HepG2 (cell line): ENCODE measurements at regions not wholly inside any gene's neighbourhood (a gene's known extent, or its start where the extent isn't known, plus 50 kb on each side); places are given as distances from the start of the nearest gene placed in this dataset.

ENCODE experiments used
- ATAC-seq: fragments of 200-7000 bp; cut with Tn5 transposase; 3 replicates; pipeline ENCODE4 v1.9.1; 2020; ENCODE audit warnings: mild to moderate bottlenecking, moderate library complexity
- BruUV-seq: library from RNA; stranded (reverse); fragments of 400-500 nt; replicated peaks from 2 replicates; lab custom pipeline; 2021; lab: Mats Ljungman, UMichigan
- CTCF ChIA-PET: fragments of 300-600 bp; formaldehyde crosslinking; extraction: SDS; loops from one replicate; lab custom pipeline; 2021; ENCODE audit warnings: low total read pairs, inconsistent platforms, low intra/inter-chr PET ratio; lab: Yijun Ruan, JAX
- POLR2A ChIA-PET: fragments of 350-600 bp; sonication (Branson Sonifier 250); formaldehyde crosslinking; loops from one replicate; lab custom pipeline; 2020; ENCODE audit warnings: antibody characterized with exemption, inconsistent platforms; lab: Yijun Ruan, JAX
- DNase-seq: peaks from one replicate; pipeline ENCODE4 v3.0.0-alpha.2; 2015; ENCODE audit warnings: low spot score
- FAIRE-seq: peaks from 3 replicates; lab custom pipeline; 2011; peaks lifted over from hg19 to GRCh38; lab: Jason Lieb, UNC
- H2AFZ ChIP-seq: one replicate; pipeline ENCODE4 v1.6.1; 2011; ENCODE audit warnings: low read length, inconsistent platforms
- H3K27ac ChIP-seq: fragments of 300-600 bp; 3 replicates; pipeline ENCODE4 v1.8.0; 2011; ENCODE audit warnings: mixed run types, mild to moderate bottlenecking, mixed read lengths, low read length, inconsistent platforms; ENCODE audit not compliant: insufficient read depth; ENCODE audit errors: extremely low read length
- H3K27me3 ChIP-seq, 2 experiments: fragments of 200-600 bp in 1 of 2; 2 replicates in 1 of 2; 3 replicates in 1 of 2; pipeline versions ENCODE4 v1.6.0 to v1.8.0; 2011; ENCODE audit warnings: low read length in 2 of 2, mild to moderate bottlenecking in 2 of 2, moderate library complexity in 2 of 2, inconsistent platforms in 1 of 2; ENCODE audit not compliant: insufficient read depth in 2 of 2, control insufficient read depth in 1 of 2
- H3K36me3 ChIP-seq, 2 experiments: fragments of 200-600 bp in 1 of 2; replicated peaks in 1 of 2; 2 replicates in 1 of 2; 3 replicates in 1 of 2; pipeline versions ENCODE4 v1.5.1 to v1.8.0; 2011; ENCODE audit warnings: low read length in 2 of 2, inconsistent platforms in 1 of 2; ENCODE audit not compliant: insufficient read depth in 2 of 2, control insufficient read depth in 1 of 2
- H3K4me1 ChIP-seq: 2 replicates; pipeline ENCODE4 v1.5.1; 2012; ENCODE audit warnings: low read length, inconsistent platforms; ENCODE audit not compliant: insufficient read depth
- H3K4me2 ChIP-seq: 2 replicates; pipeline ENCODE4 v1.6.0; 2011; ENCODE audit warnings: low read depth, low read length, inconsistent platforms
- H3K4me3 ChIP-seq, 3 experiments: fragments of 200-600 bp in 1 of 3; sonication (generic), shearing (Covaris generic) in 1 of 3; replicated peaks in 1 of 3; 2 replicates each; pipeline ENCODE4 v1.5.1; 2011 to 2016; ENCODE audit warnings: low read length in 3 of 3, inconsistent platforms in 2 of 3, low read depth in 2 of 3, mild to moderate bottlenecking in 2 of 3, control low read depth in 1 of 3, mixed read lengths in 1 of 3; ENCODE audit not compliant: insufficient read depth in 1 of 3
- H3K79me2 ChIP-seq: one replicate; pipeline ENCODE4 v1.6.1; 2011; ENCODE audit warnings: low read length, inconsistent platforms; ENCODE audit not compliant: insufficient read depth
- H3K9ac ChIP-seq: 2 replicates; pipeline ENCODE4 v1.6.0; 2011; ENCODE audit warnings: mild to moderate bottlenecking, low read depth, low read length, inconsistent platforms; ENCODE audit not compliant: insufficient read depth
- H3K9me3 ChIP-seq: 2 replicates; pipeline ENCODE4 v1.5.1; 2012; ENCODE audit warnings: mild to moderate bottlenecking, low read length
- H4K20me1 ChIP-seq: 2 replicates; pipeline ENCODE4 v1.6.0; 2011; ENCODE audit warnings: inconsistent platforms, mild to moderate bottlenecking, low read length, moderate library complexity; ENCODE audit not compliant: insufficient read depth
- ATM ChIP-seq: fragments of 450-650 bp; IDR thresholded peaks from 2 replicates; pipeline ENCODE4 v1.7.1; 2017; ENCODE audit warnings: mild to moderate bottlenecking, borderline replicate concordance
- FOXJ3 ChIP-seq: sonication (generic); formaldehyde crosslinking; IDR thresholded peaks from 2 replicates; pipeline ENCODE4 v1.4.0; 2020; ENCODE audit warnings: missing genetic modification reagents, mild to moderate bottlenecking, borderline replicate concordance
- FOXK2 ChIP-seq: fragments of 450-650 bp; IDR thresholded peaks from 2 replicates; pipeline ENCODE4 v1.6.1; 2016
- GATAD1 ChIP-seq: IDR thresholded peaks from 2 replicates; pipeline ENCODE4 v1.6.1; 2016; ENCODE audit warnings: missing genetic modification reagents, missing compliant biosample characterization
- KDM4B ChIP-seq: sonication (generic); formaldehyde crosslinking; IDR thresholded peaks from 2 replicates; pipeline ENCODE4 v1.4.0; 2020; ENCODE audit warnings: missing genetic modification reagents
- MIXL1 ChIP-seq: IDR thresholded peaks from 2 replicates; pipeline ENCODE4 v1.6.1; 2016
- SOX13 ChIP-seq, 3 experiments: fragments of 450-650 bp in 1 of 3; sonication (generic) in 1 of 3; formaldehyde crosslinking in 1 of 3; IDR thresholded peaks in 2 of 3; conservative IDR thresholded peaks in 1 of 3; 2 replicates each; pipeline versions ENCODE4 v1.5.0 to v1.6.1; 2016 to 2020; ENCODE audit warnings: antibody characterized with exemption in 1 of 3, mild to moderate bottlenecking in 1 of 3, missing compliant biosample characterization in 1 of 3, missing genetic modification reagents in 1 of 3, moderate library complexity in 1 of 3
- SP4 ChIP-seq: sonication (generic); formaldehyde crosslinking; IDR thresholded peaks from 2 replicates; pipeline ENCODE4 v1.8.1; 2023; ENCODE audit warnings: mild to moderate bottlenecking, missing genetic modification reagents
- SYNCRIP ChIP-seq: fragments of 200-400 bp; formaldehyde crosslinking; IDR thresholded peaks from 2 replicates; pipeline ENCODE4 v1.6.1; 2018; ENCODE audit warnings: mild to moderate bottlenecking, low read depth, low read length; ENCODE audit not compliant: insufficient read depth
- TEAD3 ChIP-seq: optimal IDR thresholded peaks from 2 replicates; pipeline ENCODE3; 2016; ENCODE audit warnings: borderline replicate concordance
- YEATS4 ChIP-seq: sonication (generic); formaldehyde crosslinking; IDR thresholded peaks from 2 replicates; pipeline ENCODE4 v1.4.0; 2020; ENCODE audit warnings: missing genetic modification reagents, borderline replicate concordance
- YY1 ChIP-seq: IDR thresholded peaks from 2 replicates; pipeline ENCODE4 v1.6.1; 2011; ENCODE audit warnings: low read length, low read depth, moderate library complexity, mild to moderate bottlenecking; ENCODE audit not compliant: insufficient read depth, insufficient replicate concordance
- ZMAT5 ChIP-seq: sonication (generic); formaldehyde crosslinking; IDR thresholded peaks from 2 replicates; pipeline ENCODE4 v1.5.0; 2020; ENCODE audit warnings: mild to moderate bottlenecking, low read depth, missing genetic modification reagents, borderline replicate concordance
- ZNF24 ChIP-seq: fragments of 450-650 bp; IDR thresholded peaks from 2 replicates; pipeline ENCODE4 v1.6.1; 2017; ENCODE audit warnings: antibody characterized with exemption, mild to moderate bottlenecking
- ZNF264 ChIP-seq: sonication (generic); formaldehyde crosslinking; IDR thresholded peaks from 2 replicates; pipeline ENCODE4 v1.4.0; 2020; ENCODE audit warnings: missing genetic modification reagents
- ZNF343 ChIP-seq: sonication (generic); formaldehyde crosslinking; IDR thresholded peaks from 2 replicates; pipeline ENCODE4 v1.4.0; 2020; ENCODE audit warnings: mild to moderate bottlenecking, missing genetic modification reagents
- ZNF660 ChIP-seq: sonication (generic); formaldehyde crosslinking; IDR thresholded peaks from 2 replicates; pipeline ENCODE4 v1.5.1; 2020; ENCODE audit warnings: mild to moderate bottlenecking, low read depth, missing genetic modification reagents, borderline replicate concordance
- ZSCAN29 ChIP-seq: sonication (generic); formaldehyde crosslinking; conservative IDR thresholded peaks from 2 replicates; pipeline ENCODE4 v1.4.0; 2020; ENCODE audit warnings: mild to moderate bottlenecking, missing genetic modification reagents
- WGBS: methylation state at CpG from one replicate; pipeline ENCODE4 v1.1.6; 2017; ENCODE audit warnings: low lambda C conversion rate; 5-methylcytosine and 5-hydroxymethylcytosine counted together
- in situ Hi-C: cut with HindIII; loops from 2 replicates; pipeline ENCODE4 v1.10.0; 2017; ENCODE audit warnings: low pct_unique_long_range_greater_than_20kb; ENCODE audit not compliant: extremely low pct_ligation_motif_present
- intact Hi-C: fragments of 100-400 bp; cut with micrococcal nuclease; formaldehyde crosslinking; loops from one replicate; pipeline ENCODE4 v1.10.0; 2022; ENCODE audit not compliant: unreplicated experiment
- TF ChIP-seq, protein P1 (sequence below): sonication (generic); formaldehyde crosslinking; conservative IDR thresholded peaks from 2 replicates; pipeline ENCODE4 v1.4.0; 2020; ENCODE audit warnings: missing genetic modification reagents

DNA sequence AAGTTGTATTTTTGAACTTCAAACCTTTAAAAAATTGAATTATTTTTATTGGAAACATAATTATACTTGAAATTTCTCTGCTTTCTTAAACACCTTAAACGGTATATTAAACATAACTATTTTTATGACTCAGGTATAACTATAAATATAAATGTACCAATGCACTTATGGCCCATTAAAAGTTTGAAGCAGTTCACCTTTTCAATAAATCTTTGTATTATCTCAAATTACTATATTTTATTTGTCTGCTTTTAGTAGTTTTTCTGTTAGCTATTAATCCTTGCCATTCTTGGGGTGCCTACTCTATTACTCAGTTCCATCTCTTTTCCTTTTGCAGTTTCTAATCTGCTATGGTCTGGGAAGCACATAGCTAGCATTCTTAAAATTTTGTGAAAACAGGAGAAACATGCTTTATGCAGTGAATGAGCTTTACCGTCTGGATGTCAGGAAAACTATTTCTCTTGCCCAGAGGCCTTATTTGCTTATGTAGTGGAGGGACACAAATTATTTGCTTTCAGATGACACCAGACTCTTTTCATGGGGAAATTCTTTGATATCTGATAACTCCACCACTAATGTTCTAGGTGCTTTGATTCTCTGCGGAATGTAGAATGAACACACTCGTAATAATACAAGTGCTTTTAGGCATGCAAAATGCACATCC is 378.9 kb upstream of the CITED2 start:
- no peak for TF ChIP-seq ZSCAN29 (CRISPR knock-in tag)
- peak; percentile 32 for TF ChIP-seq TEAD3
- TF ChIP-seq SOX13 (IDR thresholded peaks at IDR 0.05) = no peak
- TF ChIP-seq SOX13 (CRISPR knock-in tag; conservative IDR thresholded peaks at IDR 0.05 in 1 of 2, IDR thresholded peaks at IDR 0.05 in 1 of 2) = peak in 1 of 2 experiments; percentile 26; a peak in 1 of 4 replicates
- no peak for TF ChIP-seq ZNF24
- peak; percentile 71 for DNase-seq
- H3K4me3 ChIP-seq = no peak overlapping the region
- ChIA-PET CTCF (no interaction called here), POLR2A (no interaction called here)
- no peaks in the 10 kb centered on the region for H4K20me1 ChIP-seq
- peaks cover 48% of the 10 kb centered on the region for H3K4me1 ChIP-seq
- peak; percentile 62 for ATAC-seq
- FAIRE-seq = no peak
- H3K27ac ChIP-seq = no peak overlapping the region
- no peak overlapping the region for H3K4me2 ChIP-seq
- H2AFZ ChIP-seq = no peak overlapping the region
- intact Hi-C loops (no loop called here), in situ Hi-C loops (no loop called here)
- no peaks in the 10 kb centered on the region for H3K79me2 ChIP-seq
- H3K9me3 ChIP-seq = no peaks in the 10 kb centered on the region
- no TSS peak for BruUV-seq
- no peak overlapping the region for H3K9ac ChIP-seq
- 8% methylated on average over 4 of the region's 4 CpGs for WGBS
- H3K27me3 ChIP-seq = no peaks in the 10 kb centered on the region
- no peaks in the 10 kb centered on the region for H3K36me3 ChIP-seq

- Histone ChIP-seq H2AFZ (no peak overlapping the region), H4K20me1 (no peaks in the 10 kb centered on the region), H3K4me1 (peaks cover 48% of the 10 kb centered on the region), H3K4me3 (no peak overlapping the region), H3K9me3 (no peaks in the 10 kb centered on the region), H3K27ac (no peak overlapping the region), H3K27me3 (no peaks in the 10 kb centered on the region), H3K4me2 (no peak overlapping the region), H3K79me2 (no peaks in the 10 kb centered on the region), H3K9ac (no peak overlapping the region), H3K36me3 (no peaks in the 10 kb centered on the region)
- ChIA-PET CTCF (no interaction called here), POLR2A (no interaction called here)
- WGBS = 27% methylated on average over 2 of the region's 2 CpGs
- intact Hi-C loops = no loop called here
- DNase-seq (no peak), FAIRE-seq (no peak), ATAC-seq (no peak)
- in situ Hi-C loops = no loop called here
- BruUV-seq = no TSS peak
- no peak for TF ChIP-seq ZNF660
- TF ChIP-seq MIXL1 (CRISPR knock-in tag) = no peak
- TF ChIP-seq SYNCRIP = no peak
- no peak for TF ChIP-seq ATM
- TF ChIP-seq GATAD1 (CRISPR knock-in tag) = no peak
- no peak for TF ChIP-seq ZNF264 (CRISPR knock-in tag)
- no peak for TF ChIP-seq KDM4B
- TF ChIP-seq FOXK2 = no peak
- TF ChIP-seq SP4 = no peak
- no peak for TF ChIP-seq ZMAT5
- TF ChIP-seq FOXJ3 (CRISPR knock-in tag) = no peak
- no peak for TF ChIP-seq YEATS4
- TF ChIP-seq, protein P1, sequence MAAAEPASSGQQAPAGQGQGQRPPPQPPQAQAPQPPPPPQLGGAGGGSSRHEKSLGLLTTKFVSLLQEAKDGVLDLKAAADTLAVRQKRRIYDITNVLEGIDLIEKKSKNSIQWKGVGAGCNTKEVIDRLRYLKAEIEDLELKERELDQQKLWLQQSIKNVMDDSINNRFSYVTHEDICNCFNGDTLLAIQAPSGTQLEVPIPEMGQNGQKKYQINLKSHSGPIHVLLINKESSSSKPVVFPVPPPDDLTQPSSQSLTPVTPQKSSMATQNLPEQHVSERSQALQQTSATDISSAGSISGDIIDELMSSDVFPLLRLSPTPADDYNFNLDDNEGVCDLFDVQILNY (CRISPR knock-in tag) = no peak
- TF ChIP-seq YY1 = no peak
- no peak for TF ChIP-seq ZNF343 (CRISPR knock-in tag)
Measured at GRCh38 chr6:139752086-139752485, 377.6 kb upstream of the CITED2 start.
